ENCODE measurements at regions not wholly inside any gene's neighbourhood (a gene's known extent, or its start where the extent isn't known, plus 50 kb on each side); places are given as distances from the start of the nearest gene placed in this dataset.

- no peaks in the 10 kb centered on the region for H3K27me3 Mint-ChIP-seq
- no peaks in the 10 kb centered on the region for H3K4me1 Mint-ChIP-seq
- H3K4me3 Mint-ChIP-seq: no peak overlapping the region
- H3K36me3 Mint-ChIP-seq: no peaks in the 10 kb centered on the region
- H3K27ac Mint-ChIP-seq: no peak overlapping the region
- no peaks in the 10 kb centered on the region for H3K9me3 Mint-ChIP-seq (ENCODE audit: low read depth)
- ATAC-seq (no peak), DNase-seq (no peak)
- CTCF ChIA-PET: no interaction called here
Observed at GRCh38 chr1:56374026-56374974, 205.1 kb downstream of the PLPP3 start.

GRCh38 chr1:56370513-56370912 is 208.8 kb downstream of the PLPP3 start:
- no peaks in the 10 kb centered on the region for H3K9me3 Mint-ChIP-seq (ENCODE audit: low read depth)
- CTCF ChIA-PET: no interaction called here
- ATAC-seq: no peak

GRCh38 chr1:56363007-56363770 is 216.2 kb downstream of the PLPP3 start:
- DNase-seq (no peak), ATAC-seq (no peak)
- no peak overlapping the region for H3K27ac Mint-ChIP-seq
- no peaks in the 10 kb centered on the region for H3K9me3 Mint-ChIP-seq (ENCODE audit: low read depth)
- H3K4me1 Mint-ChIP-seq: no peaks in the 10 kb centered on the region
- CTCF ChIA-PET: no interaction called here
- no peaks in the 10 kb centered on the region for H3K36me3 Mint-ChIP-seq
- H3K4me3 Mint-ChIP-seq: no peak overlapping the region
- no peaks in the 10 kb centered on the region for H3K27me3 Mint-ChIP-seq

More at GRCh38 chr1:56370513-56370912, 208.8 kb downstream of the PLPP3 start:
- Mint-ChIP-seq H3K27me3 (no peaks in the 10 kb centered on the region), H3K4me1 (no peaks in the 10 kb centered on the region), H3K4me3 (no peak overlapping the region), H3K27ac (no peak overlapping the region), H3K36me3 (no peaks in the 10 kb centered on the region)
- no peak for DNase-seq

- Mint-ChIP-seq H3K27ac (no peak overlapping the region), H3K4me1 (no peaks in the 10 kb centered on the region), H3K9me3 (ENCODE audit: low read depth) (no peaks in the 10 kb centered on the region), H3K4me3 (no peak overlapping the region), H3K27me3 (no peaks in the 10 kb centered on the region), H3K36me3 (no peaks in the 10 kb centered on the region)
- no peak for DNase-seq
- CTCF ChIA-PET: no interaction called here
- no peak for ATAC-seq
Observed at GRCh38 chr1:56360021-56360420, 219.3 kb downstream of the PLPP3 start.

- Mint-ChIP-seq H3K4me1 (no peaks in the 10 kb centered on the region), H3K27ac (no peak overlapping the region), H3K36me3 (no peaks in the 10 kb centered on the region), H3K27me3 (no peaks in the 10 kb centered on the region), H3K9me3 (ENCODE audit: low read depth) (no peaks in the 10 kb centered on the region), H3K4me3 (no peak overlapping the region)
- CTCF ChIA-PET: no interaction called here
- DNase-seq: no peak
- ATAC-seq: no peak
Observed at GRCh38 chr1:56359056-56359455, 220.3 kb downstream of the PLPP3 start.

GRCh38 chr1:56357927-56358690 is 221.3 kb downstream of the PLPP3 start:
- CTCF ChIA-PET: no interaction called here
- no peaks in the 10 kb centered on the region for H3K4me1 Mint-ChIP-seq
- H3K27me3 Mint-ChIP-seq: no peaks in the 10 kb centered on the region

GRCh38 chr1:56356376-56356990 is 222.9 kb downstream of the PLPP3 start:
- Mint-ChIP-seq H3K36me3 (no peaks in the 10 kb centered on the region), H3K27me3 (no peaks in the 10 kb centered on the region), H3K27ac (no peak overlapping the region), H3K9me3 (ENCODE audit: low read depth) (no peaks in the 10 kb centered on the region), H3K4me1 (no peaks in the 10 kb centered on the region), H3K4me3 (no peak overlapping the region)
- ATAC-seq: no peak
- no peak for DNase-seq
- CTCF ChIA-PET: no interaction called here

More at GRCh38 chr1:56357927-56358690, 221.3 kb downstream of the PLPP3 start:
- H3K4me3 Mint-ChIP-seq: no peak overlapping the region
- H3K27ac Mint-ChIP-seq: no peak overlapping the region
- ATAC-seq: no peak
- H3K9me3 Mint-ChIP-seq (ENCODE audit: low read depth): no peaks in the 10 kb centered on the region
- no peak for DNase-seq
- no peaks in the 10 kb centered on the region for H3K36me3 Mint-ChIP-seq

GRCh38 chr1:56355918-56356317 is 223.4 kb downstream of the PLPP3 start:
- Mint-ChIP-seq H3K27ac (no peak overlapping the region), H3K27me3 (no peaks in the 10 kb centered on the region), H3K9me3 (ENCODE audit: low read depth) (no peaks in the 10 kb centered on the region), H3K4me3 (no peak overlapping the region), H3K36me3 (no peaks in the 10 kb centered on the region), H3K4me1 (no peaks in the 10 kb centered on the region)
- DNase-seq (no peak), ATAC-seq (no peak)
- CTCF ChIA-PET: interaction anchor here (0.6 kb wide), 1 partner anchor 18 kb away, joined by 3 read pairs; no protein-coding TSS in a partner anchor

- H3K9me3 Mint-ChIP-seq (ENCODE audit: low read depth): no peaks in the 10 kb centered on the region
- no peaks in the 10 kb centered on the region for H3K36me3 Mint-ChIP-seq
- no peak overlapping the region for H3K27ac Mint-ChIP-seq
- DNase-seq (no peak), ATAC-seq (no peak)
- H3K4me1 Mint-ChIP-seq: no peaks in the 10 kb centered on the region
- no peak overlapping the region for H3K4me3 Mint-ChIP-seq
- CTCF ChIA-PET: interaction anchor here (0.6 kb wide), 1 partner anchor 18 kb away, joined by 3 read pairs; no protein-coding TSS in a partner anchor
- H3K27me3 Mint-ChIP-seq: no peaks in the 10 kb centered on the region
Observed at GRCh38 chr1:56355422-56355821, 223.9 kb downstream of the PLPP3 start.

- Mint-ChIP-seq H3K4me3 (no peak overlapping the region), H3K9me3 (ENCODE audit: low read depth) (no peaks in the 10 kb centered on the region), H3K27me3 (no peaks in the 10 kb centered on the region), H3K4me1 (no peaks in the 10 kb centered on the region), H3K27ac (no peak overlapping the region), H3K36me3 (no peaks in the 10 kb centered on the region)
- ATAC-seq (no peak), DNase-seq (no peak)
- CTCF ChIA-PET: no interaction called here
Observed at GRCh38 chr1:56345831-56346230, 233.5 kb downstream of the PLPP3 start.

- CTCF ChIA-PET: no interaction called here
- Mint-ChIP-seq H3K4me1 (no peaks in the 10 kb centered on the region), H3K4me3 (no peak overlapping the region), H3K27ac (no peak overlapping the region), H3K27me3 (no peaks in the 10 kb centered on the region), H3K36me3 (no peaks in the 10 kb centered on the region), H3K9me3 (ENCODE audit: low read depth) (no peaks in the 10 kb centered on the region)
- DNase-seq (no peak), ATAC-seq (no peak)
Observed at GRCh38 chr1:56340977-56341376, 238.4 kb downstream of the PLPP3 start.

GRCh38 chr1:56339786-56340465 is 239.4 kb downstream of the PLPP3 start:
- ATAC-seq (no peak), DNase-seq (no peak)
- Mint-ChIP-seq H3K27me3 (no peaks in the 10 kb centered on the region), H3K36me3 (no peaks in the 10 kb centered on the region), H3K9me3 (ENCODE audit: low read depth) (no peaks in the 10 kb centered on the region), H3K4me1 (no peaks in the 10 kb centered on the region), H3K4me3 (no peak overlapping the region), H3K27ac (no peak overlapping the region)
- CTCF ChIA-PET: no interaction called here

- H3K36me3 Mint-ChIP-seq: no peaks in the 10 kb centered on the region
- no peaks in the 10 kb centered on the region for H3K4me1 Mint-ChIP-seq
- H3K4me3 Mint-ChIP-seq: no peak overlapping the region
- H3K9me3 Mint-ChIP-seq (ENCODE audit: low read depth): no peaks in the 10 kb centered on the region
- no peak overlapping the region for H3K27ac Mint-ChIP-seq
- no peak for ATAC-seq
- H3K27me3 Mint-ChIP-seq: no peaks in the 10 kb centered on the region
- DNase-seq: no peak
- CTCF ChIA-PET: no interaction called here
Observed at GRCh38 chr1:56339093-56339492, 240.3 kb downstream of the PLPP3 start.

Measured in activated CD8-positive, alpha-beta memory T cell treated with anti-CD3 and anti-CD28 coated beads, Interleukin-2, amount 10 ng/mL, durations not matched to agents 7 days and 5 days (primary cell).